ENCODE measurements at regions not wholly inside any gene's neighbourhood (a gene's known extent, or its start where the extent isn't known, plus 50 kb on each side); places are given as distances from the start of the nearest gene placed in this dataset.

GRCh38 chr14:96627811-96628775 lies 125.9 kb downstream of the PAPOLA start:
- no peak for DNase-seq (ENCODE audit: low read depth, low spot score)
- Histone ChIP-seq H3K36me3 (ENCODE audit: insufficient read depth, low read length) (no peaks in the 10 kb centered on the region), H3K9me3 (ENCODE audit: low read depth, low read length) (no peaks in the 10 kb centered on the region), H3K9ac (ENCODE audit: insufficient read length) (no peak overlapping the region), H3K4me3 (no peak overlapping the region), H3K27ac (no peak overlapping the region)
- TF ChIP-seq FOXP2 (optimal IDR thresholded peaks at IDR 0.05; ENCODE audit: control extremely low read depth, extremely low read length, insufficient read depth) (no peak), EZH2 (IDR thresholded peaks at IDR 0.05) (no peak), POLR2AphosphoS5 (IDR thresholded peaks at IDR 0.05; ENCODE audit: borderline replicate concordance, low read depth, low read length) (no peak)

DNA sequence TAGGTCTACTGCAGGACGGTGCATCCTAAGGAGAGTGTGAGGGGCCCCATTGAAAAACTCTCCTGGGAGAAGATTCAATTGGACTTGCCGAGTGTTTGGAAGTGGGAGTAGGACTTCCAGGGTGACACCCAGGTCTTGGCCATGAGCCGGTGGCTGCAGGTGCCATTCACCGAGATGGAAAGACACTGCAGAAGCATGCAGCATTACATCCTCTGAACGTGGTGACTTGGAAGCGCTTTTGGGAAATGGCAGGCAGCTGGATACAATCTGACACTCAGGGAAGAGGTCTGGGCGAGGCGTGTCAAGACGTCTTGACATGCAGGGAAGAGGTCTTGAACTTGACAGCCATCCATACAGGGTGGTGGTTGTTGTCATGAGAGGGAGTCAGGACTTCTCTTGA lies 126.9 kb downstream of the PAPOLA start:
- Histone ChIP-seq H3K27ac (no peak overlapping the region), H3K9me3 (ENCODE audit: low read depth, low read length) (no peaks in the 10 kb centered on the region), H3K36me3 (ENCODE audit: insufficient read depth, low read length) (no peaks in the 10 kb centered on the region), H3K9ac (ENCODE audit: insufficient read length) (no peak overlapping the region), H3K4me3 (no peak overlapping the region)
- no peak for DNase-seq (ENCODE audit: low read depth, low spot score)
- no peak for TF ChIP-seq POLR2AphosphoS5 (IDR thresholded peaks at IDR 0.05; ENCODE audit: borderline replicate concordance, low read depth, low read length)
- no peak for TF ChIP-seq EZH2 (IDR thresholded peaks at IDR 0.05)
- TF ChIP-seq FOXP2 (optimal IDR thresholded peaks at IDR 0.05; ENCODE audit: control extremely low read depth, extremely low read length, insufficient read depth), result no peak

- no peak overlapping the region for H3K27ac ChIP-seq
- no peak for TF ChIP-seq POLR2AphosphoS5 (IDR thresholded peaks at IDR 0.05; ENCODE audit: borderline replicate concordance, low read depth, low read length)
- TF ChIP-seq FOXP2 (optimal IDR thresholded peaks at IDR 0.05; ENCODE audit: control extremely low read depth, extremely low read length, insufficient read depth), result no peak
- no peak for TF ChIP-seq EZH2 (IDR thresholded peaks at IDR 0.05)
- no peak overlapping the region for H3K9ac ChIP-seq (ENCODE audit: insufficient read length)
- H3K4me3 ChIP-seq, result no peak overlapping the region
- no peaks in the 10 kb centered on the region for H3K36me3 ChIP-seq (ENCODE audit: insufficient read depth, low read length)
- no peak for DNase-seq (ENCODE audit: low read depth, low spot score)
- H3K9me3 ChIP-seq (ENCODE audit: low read depth, low read length), result no peaks in the 10 kb centered on the region
These were observed 127.5 kb downstream of the PAPOLA start for GRCh38 chr14:96629558-96630222.

DNA sequence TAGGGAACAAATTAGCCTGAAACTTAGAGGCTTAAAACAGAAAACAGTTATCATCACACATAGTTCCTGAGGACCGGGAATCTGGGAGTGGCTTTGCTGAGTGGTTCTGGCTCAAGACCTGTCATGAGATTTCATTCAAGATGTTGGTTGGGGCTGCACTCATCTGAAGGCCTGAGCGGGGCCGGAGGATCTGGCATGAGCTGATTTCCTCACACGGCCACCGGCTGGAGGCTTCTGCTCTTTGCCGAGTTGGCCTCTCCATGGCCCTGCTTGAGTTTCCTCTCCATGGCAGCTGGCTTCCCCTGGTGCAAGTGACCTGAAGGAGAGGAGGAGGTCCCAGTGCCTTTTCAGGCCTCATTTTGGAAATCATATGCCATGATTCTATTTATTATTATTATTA lies 128.1 kb downstream of the PAPOLA start:
- Histone ChIP-seq H3K9me3 (ENCODE audit: low read depth, low read length) (no peaks in the 10 kb centered on the region), H3K9ac (ENCODE audit: insufficient read length) (no peak overlapping the region), H3K27ac (no peak overlapping the region), H3K4me3 (no peak overlapping the region), H3K36me3 (ENCODE audit: insufficient read depth, low read length) (no peaks in the 10 kb centered on the region)
- DNase-seq (ENCODE audit: low read depth, low spot score), result no peak
- TF ChIP-seq FOXP2 (optimal IDR thresholded peaks at IDR 0.05; ENCODE audit: control extremely low read depth, extremely low read length, insufficient read depth), result no peak
- TF ChIP-seq EZH2 (IDR thresholded peaks at IDR 0.05), result no peak
- no peak for TF ChIP-seq POLR2AphosphoS5 (IDR thresholded peaks at IDR 0.05; ENCODE audit: borderline replicate concordance, low read depth, low read length)

- H3K9ac ChIP-seq (ENCODE audit: insufficient read length), result no peak overlapping the region
- no peak for DNase-seq (ENCODE audit: low read depth, low spot score)
- TF ChIP-seq POLR2AphosphoS5 (IDR thresholded peaks at IDR 0.05; ENCODE audit: borderline replicate concordance, low read depth, low read length) (no peak), FOXP2 (optimal IDR thresholded peaks at IDR 0.05; ENCODE audit: control extremely low read depth, extremely low read length, insufficient read depth) (no peak), EZH2 (IDR thresholded peaks at IDR 0.05) (no peak)
- no peak overlapping the region for H3K27ac ChIP-seq
- no peaks in the 10 kb centered on the region for H3K9me3 ChIP-seq (ENCODE audit: low read depth, low read length)
- H3K36me3 ChIP-seq (ENCODE audit: insufficient read depth, low read length), result no peaks in the 10 kb centered on the region
- H3K4me3 ChIP-seq, result no peak overlapping the region
These were observed 128.8 kb downstream of the PAPOLA start for GRCh38 chr14:96631030-96631429.

GRCh38 chr14:96631621-96632362 lies 129.6 kb downstream of the PAPOLA start:
- Histone ChIP-seq H3K4me3 (no peak overlapping the region), H3K36me3 (ENCODE audit: insufficient read depth, low read length) (no peaks in the 10 kb centered on the region), H3K9me3 (ENCODE audit: low read depth, low read length) (no peaks in the 10 kb centered on the region), H3K9ac (ENCODE audit: insufficient read length) (no peak overlapping the region), H3K27ac (no peak overlapping the region)
- no peak for DNase-seq (ENCODE audit: low read depth, low spot score)
- TF ChIP-seq POLR2AphosphoS5 (IDR thresholded peaks at IDR 0.05; ENCODE audit: borderline replicate concordance, low read depth, low read length) (no peak), FOXP2 (optimal IDR thresholded peaks at IDR 0.05; ENCODE audit: control extremely low read depth, extremely low read length, insufficient read depth) (no peak), EZH2 (IDR thresholded peaks at IDR 0.05) (no peak)

DNA sequence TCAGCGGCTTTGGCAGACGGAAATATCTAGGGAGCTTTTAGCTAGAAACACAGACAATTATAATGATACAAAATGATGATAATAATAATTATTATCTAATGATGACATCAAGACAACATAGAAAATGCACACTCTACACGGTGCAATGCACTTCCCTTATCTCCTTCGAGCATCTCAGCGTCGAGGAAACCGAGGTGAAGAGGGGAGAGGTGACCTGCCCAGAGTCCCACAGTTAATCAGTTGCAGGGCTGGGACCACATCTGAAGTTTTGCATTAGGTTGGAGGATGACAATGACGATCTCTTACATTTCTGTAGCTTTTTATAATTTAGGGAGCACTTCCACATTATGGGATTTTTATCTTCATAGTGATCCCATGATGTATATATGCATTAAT lies 130.2 kb downstream of the PAPOLA start:
- DNase-seq (ENCODE audit: low read depth, low spot score), result no peak
- Histone ChIP-seq H3K27ac (no peak overlapping the region), H3K36me3 (ENCODE audit: insufficient read depth, low read length) (no peaks in the 10 kb centered on the region), H3K9ac (ENCODE audit: insufficient read length) (no peak overlapping the region), H3K4me3 (no peak overlapping the region), H3K9me3 (ENCODE audit: low read depth, low read length) (no peaks in the 10 kb centered on the region)
- TF ChIP-seq FOXP2 (optimal IDR thresholded peaks at IDR 0.05; ENCODE audit: control extremely low read depth, extremely low read length, insufficient read depth) (no peak), EZH2 (IDR thresholded peaks at IDR 0.05) (no peak), POLR2AphosphoS5 (IDR thresholded peaks at IDR 0.05; ENCODE audit: borderline replicate concordance, low read depth, low read length) (no peak)

DNA sequence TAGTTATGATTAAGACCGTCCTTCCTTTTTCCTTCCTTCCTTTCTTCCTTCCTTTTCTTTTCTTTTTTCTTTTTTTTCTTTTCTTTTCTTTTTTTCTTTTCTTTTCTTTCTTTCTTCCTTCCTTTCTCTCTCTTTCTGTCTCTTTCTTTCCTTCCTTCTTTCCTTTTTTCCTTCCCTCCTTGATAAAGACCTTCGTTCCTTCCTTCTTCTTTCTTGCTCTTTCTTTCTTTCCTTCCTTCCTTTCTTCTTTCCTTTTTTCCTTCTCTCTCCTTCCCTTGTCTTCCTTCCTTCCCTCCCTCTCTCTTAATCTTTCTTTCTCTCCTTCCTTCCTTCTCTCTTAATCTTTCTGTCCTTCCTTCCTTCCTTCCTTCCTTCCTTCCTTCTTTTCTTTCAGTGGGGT lies 130.9 kb downstream of the PAPOLA start:
- H3K9me3 ChIP-seq (ENCODE audit: low read depth, low read length), result no peaks in the 10 kb centered on the region
- H3K27ac ChIP-seq, result no peak overlapping the region
- H3K36me3 ChIP-seq (ENCODE audit: insufficient read depth, low read length), result no peaks in the 10 kb centered on the region
- H3K9ac ChIP-seq (ENCODE audit: insufficient read length), result no peak overlapping the region
- no peak for DNase-seq (ENCODE audit: low read depth, low spot score)
- H3K4me3 ChIP-seq, result no peak overlapping the region
- TF ChIP-seq POLR2AphosphoS5 (IDR thresholded peaks at IDR 0.05; ENCODE audit: borderline replicate concordance, low read depth, low read length) (no peak), EZH2 (IDR thresholded peaks at IDR 0.05) (no peak), FOXP2 (optimal IDR thresholded peaks at IDR 0.05; ENCODE audit: control extremely low read depth, extremely low read length, insufficient read depth) (no peak)
